H1 (cell line): ENCODE measurements at regions not wholly inside any gene's neighbourhood (a gene's known extent, or its start where the extent isn't known, plus 50 kb on each side); places are given as distances from the start of the nearest gene placed in this dataset.

Experiments used
- TCF12 ChIP-seq: IDR thresholded peaks from 2 replicates; pipeline ENCODE4 v1.6.1; 2011; ENCODE audit warnings: low read depth, mild to moderate bottlenecking, low read length
- TF ChIP-seq, protein P1 (sequence below): IDR thresholded peaks from 2 replicates; pipeline ENCODE4 v1.6.1; 2011; ENCODE audit warnings: low read length, improper control_type of control experiment

DNA sequence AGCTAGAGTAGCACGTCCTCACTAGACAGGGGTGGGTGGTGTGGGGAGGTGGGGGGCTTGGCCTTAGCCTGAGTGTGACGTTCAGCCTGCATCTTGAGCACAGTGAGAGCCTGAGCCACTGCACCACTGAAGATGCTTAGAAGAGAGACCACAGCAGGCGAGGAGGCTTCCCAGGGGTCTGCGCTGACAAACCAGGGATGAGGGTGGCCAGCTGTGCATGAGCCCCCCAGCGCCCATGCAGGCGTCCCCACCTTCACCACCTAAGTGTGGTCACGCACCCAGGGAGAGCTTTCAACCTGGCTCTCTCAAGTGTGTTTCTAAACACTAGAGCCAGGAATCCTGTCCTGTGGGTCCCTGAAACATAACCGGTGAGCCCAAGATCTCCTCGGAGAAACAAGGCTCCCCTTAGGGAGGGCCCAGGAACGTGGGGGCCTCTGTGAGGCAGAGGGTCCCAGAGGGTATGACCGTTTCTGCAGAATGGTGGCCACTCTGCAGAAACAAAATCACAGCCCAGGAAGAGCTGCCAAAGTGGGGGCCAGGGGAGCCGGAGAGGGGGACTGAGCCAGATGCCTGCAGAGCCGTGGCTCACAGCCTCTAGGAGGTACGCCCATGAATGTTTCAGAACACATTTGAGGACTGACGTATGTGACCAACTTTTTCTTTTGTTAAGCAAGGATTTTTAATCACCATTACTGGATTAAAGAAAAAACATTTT lies 85.2 kb upstream of the INSIG1 start:
- TF ChIP-seq TCF12 = no peak
- TF ChIP-seq, protein P1, sequence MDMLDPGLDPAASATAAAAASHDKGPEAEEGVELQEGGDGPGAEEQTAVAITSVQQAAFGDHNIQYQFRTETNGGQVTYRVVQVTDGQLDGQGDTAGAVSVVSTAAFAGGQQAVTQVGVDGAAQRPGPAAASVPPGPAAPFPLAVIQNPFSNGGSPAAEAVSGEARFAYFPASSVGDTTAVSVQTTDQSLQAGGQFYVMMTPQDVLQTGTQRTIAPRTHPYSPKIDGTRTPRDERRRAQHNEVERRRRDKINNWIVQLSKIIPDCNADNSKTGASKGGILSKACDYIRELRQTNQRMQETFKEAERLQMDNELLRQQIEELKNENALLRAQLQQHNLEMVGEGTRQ = no peak
